Bronchial epithelial cell (primary cell): ENCODE measurements at regions not wholly inside any gene's neighbourhood (a gene's known extent, or its start where the extent isn't known, plus 50 kb on each side); places are given as distances from the start of the nearest gene placed in this dataset.
A peak's percentile ranks its signal among the peaks of the same experiment; 100 is the strongest.
"Not testable (repeated sequence)": the region's sequence is repeated elsewhere in the genome, so short reads cannot be mapped to it uniquely, and the experiment has no call there.

Experiments used
- DNase-seq: peaks from one replicate; pipeline ENCODE4 v3.0.0-alpha.2; 2010; ENCODE audit warnings: low read depth
- FAIRE-seq: peaks from 2 replicates; lab custom pipeline; 2011; peaks lifted over from hg19 to GRCh38; lab: Jason Lieb, UNC
- H3K27me3 ChIP-seq: 2 replicates; pipeline ENCODE4 v1.5.1; 2011; ENCODE audit warnings: low read length; ENCODE audit not compliant: control insufficient read depth, insufficient read depth
- H3K36me3 ChIP-seq: 2 replicates; pipeline ENCODE4 v1.5.1; 2011; ENCODE audit warnings: low read length; ENCODE audit not compliant: control insufficient read depth, insufficient read depth
- H3K4me3 ChIP-seq: 2 replicates; pipeline ENCODE4 v1.5.1; 2011; ENCODE audit warnings: mild to moderate bottlenecking, low read depth, low read length, control low read depth
- TF ChIP-seq, protein P1 (sequence below): IDR thresholded peaks from 2 replicates; pipeline ENCODE4 v1.5.1; 2011; ENCODE audit warnings: mild to moderate bottlenecking, moderate library complexity, low read length, control low read depth, inconsistent platforms; ENCODE audit not compliant: insufficient read depth, severe bottlenecking

DNA sequence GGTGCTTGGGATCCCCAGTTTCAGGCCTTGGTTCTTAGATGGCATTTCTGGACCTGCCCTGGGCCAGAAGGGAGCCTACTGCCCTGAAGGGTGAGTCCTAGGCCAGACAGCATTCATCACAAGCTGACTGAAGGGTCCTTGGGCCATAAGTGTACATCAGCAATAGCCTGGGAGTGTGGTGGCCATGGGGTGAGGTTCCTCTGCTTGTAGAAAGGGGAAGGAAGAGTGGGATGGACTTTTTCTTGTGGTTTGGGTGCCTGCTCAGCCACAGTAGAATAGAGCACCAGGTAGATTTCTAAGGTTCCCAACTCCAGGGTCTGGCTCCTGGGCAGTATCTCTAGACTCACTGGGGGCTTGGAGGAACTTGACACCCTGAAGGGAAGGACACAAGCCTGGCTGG is 95.2 kb upstream of the PHF24 start:
- Histone ChIP-seq H3K27me3 (no peaks in the 10 kb centered on the region), H3K36me3 (no peaks in the 10 kb centered on the region), H3K4me3 (no peak overlapping the region)
- FAIRE-seq (no peak), DNase-seq (no peak)
- TF ChIP-seq, protein P1, sequence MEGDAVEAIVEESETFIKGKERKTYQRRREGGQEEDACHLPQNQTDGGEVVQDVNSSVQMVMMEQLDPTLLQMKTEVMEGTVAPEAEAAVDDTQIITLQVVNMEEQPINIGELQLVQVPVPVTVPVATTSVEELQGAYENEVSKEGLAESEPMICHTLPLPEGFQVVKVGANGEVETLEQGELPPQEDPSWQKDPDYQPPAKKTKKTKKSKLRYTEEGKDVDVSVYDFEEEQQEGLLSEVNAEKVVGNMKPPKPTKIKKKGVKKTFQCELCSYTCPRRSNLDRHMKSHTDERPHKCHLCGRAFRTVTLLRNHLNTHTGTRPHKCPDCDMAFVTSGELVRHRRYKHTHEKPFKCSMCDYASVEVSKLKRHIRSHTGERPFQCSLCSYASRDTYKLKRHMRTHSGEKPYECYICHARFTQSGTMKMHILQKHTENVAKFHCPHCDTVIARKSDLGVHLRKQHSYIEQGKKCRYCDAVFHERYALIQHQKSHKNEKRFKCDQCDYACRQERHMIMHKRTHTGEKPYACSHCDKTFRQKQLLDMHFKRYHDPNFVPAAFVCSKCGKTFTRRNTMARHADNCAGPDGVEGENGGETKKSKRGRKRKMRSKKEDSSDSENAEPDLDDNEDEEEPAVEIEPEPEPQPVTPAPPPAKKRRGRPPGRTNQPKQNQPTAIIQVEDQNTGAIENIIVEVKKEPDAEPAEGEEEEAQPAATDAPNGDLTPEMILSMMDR, result no peak

DNA sequence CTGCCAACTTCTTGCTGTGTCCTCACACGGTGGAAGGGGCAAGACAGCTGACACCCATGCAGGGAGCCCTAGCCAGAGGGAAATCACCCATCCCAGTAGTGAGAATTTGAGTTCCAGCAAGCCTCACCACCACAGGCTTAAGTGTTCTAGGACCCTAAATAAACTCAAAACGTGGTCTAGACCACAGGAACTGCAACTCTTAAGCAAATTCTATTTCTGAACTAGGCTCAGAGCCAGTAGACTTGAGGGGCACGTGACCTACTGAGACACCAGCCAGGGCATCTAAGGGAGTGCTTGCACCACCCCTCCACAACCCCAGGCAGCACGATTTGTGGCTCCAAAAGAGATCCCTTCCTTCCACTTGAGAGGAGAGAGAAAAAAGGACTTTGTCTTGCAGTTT is 96.0 kb upstream of the PHF24 start:
- DNase-seq (no peak), FAIRE-seq (no peak)
- TF ChIP-seq, protein P1, result no peak
- Histone ChIP-seq H3K4me3 (no peak overlapping the region), H3K27me3 (no peaks in the 10 kb centered on the region), H3K36me3 (no peaks in the 10 kb centered on the region)

DNA sequence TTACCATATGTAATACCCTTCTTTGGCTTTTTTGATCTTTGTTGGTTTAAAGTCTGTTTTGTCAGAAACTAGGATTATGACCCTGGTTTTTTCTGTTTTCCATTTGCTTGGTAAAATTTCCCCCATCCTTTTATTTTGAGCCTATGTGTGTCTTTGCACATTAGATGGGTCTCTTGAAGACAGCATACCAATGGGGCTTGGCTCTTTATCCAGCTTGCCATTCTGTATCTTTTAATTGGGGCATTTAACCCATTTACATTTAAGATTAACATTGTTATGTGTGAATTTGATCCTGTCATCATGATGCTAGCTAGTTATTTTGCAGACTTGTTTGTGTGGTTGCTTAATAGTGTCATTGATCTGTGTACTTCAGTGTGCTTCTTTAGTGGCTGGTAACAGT is 103.1 kb upstream of the PHF24 start:
- FAIRE-seq, H3K36me3 ChIP-seq, H3K27me3 ChIP-seq, H3K4me3 ChIP-seq, DNase-seq: not testable (repeated sequence)

DNA sequence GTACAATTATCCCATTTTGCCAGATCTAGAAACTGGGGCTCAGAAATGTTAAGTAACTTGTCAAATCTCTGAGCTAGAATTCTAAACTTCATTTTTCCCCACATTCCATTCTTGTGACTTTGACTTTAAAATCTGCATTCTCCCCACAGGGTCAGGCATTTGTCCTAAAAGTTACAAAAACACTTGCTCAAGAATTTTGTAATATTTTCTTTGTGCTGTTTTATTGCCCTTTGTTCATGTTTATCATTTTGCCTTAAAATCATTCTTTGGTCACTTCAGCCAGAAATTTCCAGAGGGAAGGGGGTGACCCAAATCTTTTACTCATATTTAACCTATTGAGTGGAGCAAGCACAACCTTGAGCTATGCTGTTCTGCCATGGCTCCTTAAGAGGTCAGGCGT is 120.1 kb upstream of the CCL21 start:
- FAIRE-seq (no peak), DNase-seq (no peak)
- TF ChIP-seq, protein P1, result no peak
- Histone ChIP-seq H3K36me3 (no peaks in the 10 kb centered on the region), H3K4me3 (no peak overlapping the region), H3K27me3 (peaks cover 2% of the 10 kb centered on the region)

DNA sequence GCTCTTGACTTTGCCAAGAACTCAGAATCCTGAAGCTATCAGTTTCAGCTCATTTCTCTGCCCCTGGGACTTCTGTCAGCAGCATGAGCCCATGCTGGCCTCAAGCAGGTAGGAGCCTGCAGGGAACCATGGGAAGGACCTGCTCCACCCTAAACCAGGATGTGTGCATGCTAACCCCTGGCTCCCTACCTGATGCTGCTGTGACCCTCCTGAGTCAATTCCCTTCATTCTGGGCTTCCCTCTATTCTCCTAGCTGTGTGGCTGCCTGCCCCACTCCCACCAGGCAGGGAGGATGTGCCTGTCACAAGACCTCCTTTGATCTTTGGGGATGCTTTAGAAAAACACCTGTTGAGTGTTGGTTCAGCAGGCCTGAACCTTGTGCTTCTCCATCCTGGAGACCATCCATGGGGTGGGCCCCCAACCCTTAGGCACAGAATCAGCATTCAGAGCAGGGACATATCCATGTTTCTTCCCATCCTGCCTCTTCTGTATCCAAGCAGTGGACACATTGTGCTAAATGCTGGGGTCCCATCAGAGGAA is 117.1 kb upstream of the CCL21 start:
- TF ChIP-seq, protein P1, result no peak
- H3K27me3 ChIP-seq, result peaks cover 2% of the 10 kb centered on the region
- H3K4me3 ChIP-seq, result no peak overlapping the region
- no peak for DNase-seq
- no peaks in the 10 kb centered on the region for H3K36me3 ChIP-seq
- FAIRE-seq, result peak; percentile 7

DNA sequence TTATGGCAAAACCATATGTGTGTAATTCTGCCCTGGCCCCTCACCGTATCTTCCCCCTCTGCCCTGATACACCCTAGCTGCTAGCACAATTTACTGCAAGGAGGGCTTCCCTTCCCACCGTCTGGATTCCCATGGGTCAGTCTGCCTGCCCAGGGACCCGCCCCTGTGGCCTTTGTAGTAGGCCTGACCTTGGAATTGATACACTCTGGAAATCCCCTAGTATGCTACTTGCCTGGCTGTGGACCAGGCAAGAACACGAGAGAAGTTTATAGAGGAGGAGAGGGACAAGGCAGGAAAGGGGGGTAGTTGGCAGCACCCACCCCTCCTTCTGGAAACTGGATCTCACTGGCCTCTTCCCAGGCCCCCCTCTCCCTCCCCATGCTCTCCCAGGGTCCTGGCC is 115.8 kb upstream of the CCL21 start:
- H3K36me3 ChIP-seq, result no peaks in the 10 kb centered on the region
- no peak for DNase-seq
- FAIRE-seq, result no peak
- peaks cover 2% of the 10 kb centered on the region for H3K27me3 ChIP-seq
- TF ChIP-seq, protein P1, result no peak
- H3K4me3 ChIP-seq, result no peak overlapping the region
